Endothelial cell of umbilical vein (primary cell): ENCODE measurements at regions not wholly inside any gene's neighbourhood (a gene's known extent, or its start where the extent isn't known, plus 50 kb on each side); places are given as distances from the start of the nearest gene placed in this dataset.

ENCODE experiments used
- BruUV-seq: library from RNA; stranded (reverse); fragments of 400-500 nt; replicated peaks from 2 replicates; lab custom pipeline; 2021; lab: Mats Ljungman, UMichigan
- CTCF ChIA-PET: fragments of 300-600, 350-600 bp; sonication (Branson Sonifier 250); formaldehyde crosslinking; loops from one replicate; lab custom pipeline; 2021; ENCODE audit warnings: antibody characterized with exemption, inconsistent platforms; lab: Charles Lee
- POLR2A ChIA-PET: fragments of 300-600, 350-600 bp; sonication (Branson Sonifier 250); formaldehyde crosslinking; loops from one replicate; lab custom pipeline; 2021; ENCODE audit warnings: antibody characterized with exemption, inconsistent platforms; lab: Charles Lee
- DNase-seq: peaks from one replicate; pipeline ENCODE4 v3.0.0-alpha.2; 2011; ENCODE audit warnings: low read depth, low spot score
- FAIRE-seq: peaks from 2 replicates; lab custom pipeline; 2011; peaks lifted over from hg19 to GRCh38; lab: Jason Lieb, UNC
- H2AFZ ChIP-seq: 2 replicates; pipeline ENCODE4 v1.6.0; 2012; ENCODE audit warnings: low read depth, low read length, control low read depth, inconsistent platforms
- H3K27ac ChIP-seq: 2 replicates; pipeline ENCODE4 v1.5.1; 2011; ENCODE audit warnings: low read depth, mild to moderate bottlenecking, control low read depth, low read length, moderate library complexity; ENCODE audit not compliant: insufficient read depth
- H3K27me3 ChIP-seq, 2 experiments: 2 replicates each; pipeline versions ENCODE4 v1.6.0 to v1.6.1; 2011; ENCODE audit warnings: low read length in 2 of 2, mixed read lengths in 1 of 2; ENCODE audit not compliant: control insufficient read depth in 2 of 2, insufficient read depth in 2 of 2
- H3K36me3 ChIP-seq, 2 experiments: 2 replicates in 1 of 2; 3 replicates in 1 of 2; pipeline ENCODE4 v1.5.1; 2011; ENCODE audit warnings: low read length in 2 of 2, mild to moderate bottlenecking in 1 of 2, moderate library complexity in 1 of 2; ENCODE audit not compliant: control insufficient read depth in 2 of 2, insufficient read depth in 2 of 2; ENCODE audit errors: extremely low read depth in 1 of 2
- H3K4me1 ChIP-seq: 3 replicates; pipeline ENCODE4 v1.5.1; 2011; ENCODE audit warnings: mild to moderate bottlenecking, low read length; ENCODE audit not compliant: control insufficient read depth, insufficient read depth; ENCODE audit errors: extremely low read depth
- H3K4me2 ChIP-seq: 2 replicates; pipeline ENCODE4 v1.6.1; 2011; ENCODE audit warnings: low read length, control low read depth, mixed read lengths; ENCODE audit not compliant: insufficient read depth
- H3K4me3 ChIP-seq, 3 experiments: fragments of 200-600 bp in 1 of 3; sonication (generic), shearing (Covaris generic) in 1 of 3; replicated peaks in 1 of 3; 2 replicates each; pipeline ENCODE4 v1.5.1; 2011 to 2016; ENCODE audit warnings: control low read depth in 3 of 3, low read length in 3 of 3, mild to moderate bottlenecking in 2 of 3, inconsistent platforms in 1 of 3, low read depth in 1 of 3, moderate library complexity in 1 of 3; ENCODE audit not compliant: insufficient read depth in 1 of 3
- H3K79me2 ChIP-seq: 2 replicates; pipeline ENCODE4 v1.6.0; 2012; ENCODE audit warnings: low read length, inconsistent platforms; ENCODE audit not compliant: control insufficient read depth, insufficient read depth
- H3K9ac ChIP-seq: replicated peaks from 2 replicates; pipeline ENCODE3; 2011; ENCODE audit warnings: low read length, control low read depth; ENCODE audit not compliant: insufficient read depth; ENCODE audit errors: extremely low read depth
- H3K9me1 ChIP-seq: replicated peaks from 3 replicates; pipeline ENCODE4 v1.6.0; 2011; ENCODE audit warnings: mild to moderate bottlenecking, low read length; ENCODE audit not compliant: control insufficient read depth, insufficient read depth; ENCODE audit errors: extremely low read depth
- H3K9me3 ChIP-seq: replicated peaks from 2 replicates; pipeline ENCODE4 v1.5.1; 2012; ENCODE audit warnings: low read length, inconsistent platforms; ENCODE audit not compliant: control insufficient read depth, insufficient read depth
- H4K20me1 ChIP-seq: replicated peaks from 2 replicates; pipeline ENCODE3; 2011; ENCODE audit warnings: mild to moderate bottlenecking, low read length; ENCODE audit not compliant: control insufficient read depth, insufficient read depth; ENCODE audit errors: extremely low read depth
- CTCF ChIP-seq, 2 donors: IDR thresholded peaks; 1 replicate in 1 of 2; 2 replicates in 1 of 2; pipeline ENCODE4 v1.5.1; 2011; ENCODE audit warnings: low read length in 2 of 2, mild to moderate bottlenecking in 2 of 2, moderate library complexity in 2 of 2, control low read depth in 1 of 2, inconsistent platforms in 1 of 2, low read depth in 1 of 2; ENCODE audit not compliant: insufficient read depth in 1 of 2; ENCODE audit errors: extremely low read depth in 1 of 2
- EZH2 ChIP-seq: IDR thresholded peaks from 2 replicates; pipeline ENCODE4 v1.6.1; 2012; ENCODE audit warnings: borderline replicate concordance, low read depth, mild to moderate bottlenecking, moderate library complexity, low read length, inconsistent platforms; ENCODE audit not compliant: severe bottlenecking
- JUN ChIP-seq: IDR thresholded peaks from 2 replicates; pipeline ENCODE4 v1.6.1; 2011; ENCODE audit warnings: borderline replicate concordance, low read depth; ENCODE audit not compliant: insufficient read length, insufficient read depth
- MAX ChIP-seq: IDR thresholded peaks from 2 replicates; pipeline ENCODE4 v1.6.1; 2011; ENCODE audit not compliant: insufficient read depth, insufficient read length
- POLR2A ChIP-seq: IDR thresholded peaks from 2 replicates; pipeline ENCODE4 v1.6.1; 2012; ENCODE audit warnings: low read depth, mild to moderate bottlenecking, control low read depth, low read length
- POLR2AphosphoS5 ChIP-seq: IDR thresholded peaks from 2 replicates; pipeline ENCODE4 v1.6.1; 2012; ENCODE audit warnings: low read depth, mild to moderate bottlenecking, control low read depth, low read length, moderate library complexity; ENCODE audit not compliant: insufficient read depth
- dilution Hi-C: fragments of 300-500 bp; cut with MboI; formaldehyde crosslinking; loops from one replicate; pipeline ENCODE4 v1.15.0; 2019; ENCODE audit warnings: low sequenced_read_pairs; ENCODE audit not compliant: extremely low pct_ligation_motif_present
- intact Hi-C: fragments of 100-400 bp; cut with micrococcal nuclease; formaldehyde crosslinking; loops from one replicate; pipeline ENCODE4 v1.10.0; 2022

GRCh38 chr18:24875286-24875685, 414.8 kb downstream of the HRH4 start:
- Histone ChIP-seq H3K4me3 (no peak overlapping the region), H3K79me2 (no peaks in the 10 kb centered on the region), H3K4me2 (no peak overlapping the region), H3K9me1 (no peaks in the 10 kb centered on the region), H3K36me3 (no peaks in the 10 kb centered on the region), H3K9ac (no peak overlapping the region), H4K20me1 (no peaks in the 10 kb centered on the region), H3K4me1 (peaks cover 11% of the 10 kb centered on the region), H3K27me3 (no peaks in the 10 kb centered on the region), H2AFZ (peak overlapping the region; percentile 65), H3K27ac (no peak overlapping the region), H3K9me3 (no peaks in the 10 kb centered on the region)
- TF ChIP-seq MAX (no peak), JUN (no peak), EZH2 (no peak), POLR2AphosphoS5 (no peak), POLR2A (no peak), CTCF (IDR thresholded peaks at IDR 0.05; ENCODE audit: extremely low read depth in 1 of 2, insufficient read depth in 1 of 2, low read depth in 1 of 2, low read length in 2 of 2) (no peak)
- no TSS peak for BruUV-seq
- CTCF ChIA-PET, result interaction anchor here (0.6 kb wide), 1 partner anchor 477 kb away, joined by 3 read pairs; the partner anchor contains the start of gene ZNF521
- dilution Hi-C loops, result no loop called here
- POLR2A ChIA-PET, result no interaction called here
- intact Hi-C loops, result loop anchor here (1.0 to 5.0 kb wide), 3 partner anchors 182 to 642 kb away; no protein-coding TSS in a partner anchor
- FAIRE-seq (peak; percentile 77), DNase-seq (peak; percentile 46)
